Astrocyte (in vitro differentiated cells and primary cell): ENCODE measurements at regions not wholly inside any gene's neighbourhood (a gene's known extent, or its start where the extent isn't known, plus 50 kb on each side); places are given as distances from the start of the nearest gene placed in this dataset.

Source experiments
- EZH2 ChIP-seq: IDR thresholded peaks from 2 replicates; pipeline ENCODE4 v1.6.1; 2012; ENCODE audit warnings: mild to moderate bottlenecking, low read length, inconsistent platforms; ENCODE audit not compliant: insufficient read depth
- TF ChIP-seq, protein P1 (sequence below): IDR thresholded peaks from 2 replicates; pipeline ENCODE4 v1.5.1; 2011; ENCODE audit warnings: low read depth, mild to moderate bottlenecking, inconsistent platforms, low read length, moderate library complexity; ENCODE audit not compliant: insufficient read depth

- TF ChIP-seq, protein P1, sequence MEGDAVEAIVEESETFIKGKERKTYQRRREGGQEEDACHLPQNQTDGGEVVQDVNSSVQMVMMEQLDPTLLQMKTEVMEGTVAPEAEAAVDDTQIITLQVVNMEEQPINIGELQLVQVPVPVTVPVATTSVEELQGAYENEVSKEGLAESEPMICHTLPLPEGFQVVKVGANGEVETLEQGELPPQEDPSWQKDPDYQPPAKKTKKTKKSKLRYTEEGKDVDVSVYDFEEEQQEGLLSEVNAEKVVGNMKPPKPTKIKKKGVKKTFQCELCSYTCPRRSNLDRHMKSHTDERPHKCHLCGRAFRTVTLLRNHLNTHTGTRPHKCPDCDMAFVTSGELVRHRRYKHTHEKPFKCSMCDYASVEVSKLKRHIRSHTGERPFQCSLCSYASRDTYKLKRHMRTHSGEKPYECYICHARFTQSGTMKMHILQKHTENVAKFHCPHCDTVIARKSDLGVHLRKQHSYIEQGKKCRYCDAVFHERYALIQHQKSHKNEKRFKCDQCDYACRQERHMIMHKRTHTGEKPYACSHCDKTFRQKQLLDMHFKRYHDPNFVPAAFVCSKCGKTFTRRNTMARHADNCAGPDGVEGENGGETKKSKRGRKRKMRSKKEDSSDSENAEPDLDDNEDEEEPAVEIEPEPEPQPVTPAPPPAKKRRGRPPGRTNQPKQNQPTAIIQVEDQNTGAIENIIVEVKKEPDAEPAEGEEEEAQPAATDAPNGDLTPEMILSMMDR, result no peak
- no peak for TF ChIP-seq EZH2
Observed at GRCh38 chr16:5793556-5793955, 696.0 kb upstream of the EEF2KMT start.
